Retinal pigment epithelial cell (primary cell): ENCODE measurements at regions not wholly inside any gene's neighbourhood (a gene's known extent, or its start where the extent isn't known, plus 50 kb on each side); places are given as distances from the start of the nearest gene placed in this dataset.
A peak's percentile ranks its signal among the peaks of the same experiment; 100 is the strongest.

ENCODE experiments used
- DNase-seq: peaks from one replicate; pipeline ENCODE4 v3.0.0-alpha.2; 2010; ENCODE audit warnings: low read depth
- H3K4me3 ChIP-seq: 2 replicates; pipeline ENCODE4 v1.5.1; 2011; ENCODE audit warnings: mild to moderate bottlenecking, low read length, control low read depth, moderate library complexity
- CTCF ChIP-seq: conservative IDR thresholded peaks from 2 replicates; pipeline ENCODE4 v1.5.1; 2011; ENCODE audit warnings: low read depth, low read length, control low read depth, inconsistent platforms

- TF ChIP-seq CTCF = no peak
These were observed 242.9 kb upstream of the CXCL12 start for GRCh38 chr10:44627591-44628354.

GRCh38 chr10:44628921-44629320 is 244.0 kb upstream of the CXCL12 start:
- peak; percentile 23 for DNase-seq
- H3K4me3 ChIP-seq = no peak overlapping the region
- TF ChIP-seq CTCF = no peak

More at GRCh38 chr10:44627591-44628354, 242.9 kb upstream of the CXCL12 start:
- no peak overlapping the region for H3K4me3 ChIP-seq
- no peak for DNase-seq

GRCh38 chr10:44635176-44635575 is 250.3 kb upstream of the CXCL12 start:
- no peak for DNase-seq
- H3K4me3 ChIP-seq = no peak overlapping the region
- TF ChIP-seq CTCF = no peak

GRCh38 chr10:44636625-44637024 is 251.7 kb upstream of the CXCL12 start:
- TF ChIP-seq CTCF = no peak
- DNase-seq = no peak
- H3K4me3 ChIP-seq = no peak overlapping the region

- no peak for TF ChIP-seq CTCF
- no peak overlapping the region for H3K4me3 ChIP-seq
- DNase-seq = no peak
These were observed 255.5 kb upstream of the CXCL12 start for GRCh38 chr10:44640429-44640828.

- no peak for DNase-seq
- no peak for TF ChIP-seq CTCF
- H3K4me3 ChIP-seq = no peak overlapping the region
These were observed 262.6 kb upstream of the CXCL12 start for GRCh38 chr10:44647473-44647872.

- H3K4me3 ChIP-seq = no peak overlapping the region
- DNase-seq = no peak
- TF ChIP-seq CTCF = no peak
These were observed 263.1 kb upstream of the CXCL12 start for GRCh38 chr10:44647877-44648542.
